Fibroblast of peridontal ligament (primary cell): ENCODE measurements at regions not wholly inside any gene's neighbourhood (a gene's known extent, or its start where the extent isn't known, plus 50 kb on each side); places are given as distances from the start of the nearest gene placed in this dataset.
A peak's percentile ranks its signal among the peaks of the same experiment; 100 is the strongest.
"Not testable (repeated sequence)": the region's sequence is repeated elsewhere in the genome, so short reads cannot be mapped to it uniquely, and the experiment has no call there.

Source experiments
- DNase-seq: peaks from one replicate; pipeline ENCODE4 v3.0.0-alpha.2; 2010; ENCODE audit errors: extremely low read depth

- no peak for DNase-seq
These were observed 262.9 kb upstream of the MAP2 start for GRCh38 chr2:209160800-209161588.

GRCh38 chr2:209162129-209162528, 261.7 kb upstream of the MAP2 start:
- no peak for DNase-seq

GRCh38 chr2:209181984-209182383, 241.9 kb upstream of the MAP2 start:
- DNase-seq, result no peak

GRCh38 chr2:209186886-209187285, 237.0 kb upstream of the MAP2 start:
- not testable (repeated sequence) for DNase-seq

- DNase-seq, result no peak
These were observed 234.0 kb upstream of the MAP2 start for GRCh38 chr2:209189893-209190292.

- DNase-seq, result no peak
These were observed 232.7 kb upstream of the MAP2 start for GRCh38 chr2:209191139-209191538.

GRCh38 chr2:209194717-209195116, 229.1 kb upstream of the MAP2 start:
- DNase-seq, result no peak

- DNase-seq, result peak; percentile 5
These were observed 215.6 kb upstream of the MAP2 start for GRCh38 chr2:209208211-209208610.

- no peak for DNase-seq
These were observed 213.9 kb upstream of the MAP2 start for GRCh38 chr2:209209943-209210342.

- DNase-seq, result no peak
These were observed 193.3 kb upstream of the MAP2 start for GRCh38 chr2:209230560-209230959.

GRCh38 chr2:209236377-209236776, 187.5 kb upstream of the MAP2 start:
- no peak for DNase-seq

GRCh38 chr2:209238765-209239584, 184.9 kb upstream of the MAP2 start:
- no peak for DNase-seq

GRCh38 chr2:209239585-209239938, 184.3 kb upstream of the MAP2 start:
- no peak for DNase-seq

- DNase-seq, result no peak
These were observed 183.6 kb upstream of the MAP2 start for GRCh38 chr2:209240204-209240603.

GRCh38 chr2:209253544-209253943, 170.3 kb upstream of the MAP2 start:
- no peak for DNase-seq

- no peak for DNase-seq
These were observed 164.1 kb upstream of the MAP2 start for GRCh38 chr2:209259767-209260166.

- no peak for DNase-seq
These were observed 163.6 kb upstream of the MAP2 start for GRCh38 chr2:209260281-209260680.

GRCh38 chr2:209261366-209262053, 162.3 kb upstream of the MAP2 start:
- DNase-seq, result not testable (repeated sequence)

GRCh38 chr2:209269024-209269423, 154.8 kb upstream of the MAP2 start:
- DNase-seq, result no peak

- DNase-seq, result no peak
These were observed 147.8 kb upstream of the MAP2 start for GRCh38 chr2:209276000-209276399.

GRCh38 chr2:209277444-209277843, 146.4 kb upstream of the MAP2 start:
- DNase-seq, result no peak

GRCh38 chr2:209298601-209299000, 125.2 kb upstream of the MAP2 start:
- DNase-seq, result no peak

- DNase-seq, result not testable (repeated sequence)
These were observed 124.4 kb upstream of the MAP2 start for GRCh38 chr2:209299478-209299877.
